OCI-LY1 (cell line): ENCODE measurements at regions not wholly inside any gene's neighbourhood (a gene's known extent, or its start where the extent isn't known, plus 50 kb on each side); places are given as distances from the start of the nearest gene placed in this dataset.

ENCODE experiments used
- EZH2 ChIP-seq: fragments of 200-600 bp; sonication (generic), shearing (Covaris generic); IDR thresholded peaks from 2 replicates; pipeline ENCODE4 v1.8.0; 2017; ENCODE audit warnings: borderline replicate concordance, mixed run types, mild to moderate bottlenecking, antibody characterized with exemption, low read length, moderate library complexity, mixed read lengths
- TF ChIP-seq, protein P1 (sequence below): fragments of 200-600 bp; sonication (generic), shearing (Covaris generic); IDR thresholded peaks from 2 replicates; pipeline ENCODE4 v1.5.1; 2017; ENCODE audit warnings: mild to moderate bottlenecking, antibody characterized with exemption, low read length, moderate library complexity, mixed read lengths

DNA sequence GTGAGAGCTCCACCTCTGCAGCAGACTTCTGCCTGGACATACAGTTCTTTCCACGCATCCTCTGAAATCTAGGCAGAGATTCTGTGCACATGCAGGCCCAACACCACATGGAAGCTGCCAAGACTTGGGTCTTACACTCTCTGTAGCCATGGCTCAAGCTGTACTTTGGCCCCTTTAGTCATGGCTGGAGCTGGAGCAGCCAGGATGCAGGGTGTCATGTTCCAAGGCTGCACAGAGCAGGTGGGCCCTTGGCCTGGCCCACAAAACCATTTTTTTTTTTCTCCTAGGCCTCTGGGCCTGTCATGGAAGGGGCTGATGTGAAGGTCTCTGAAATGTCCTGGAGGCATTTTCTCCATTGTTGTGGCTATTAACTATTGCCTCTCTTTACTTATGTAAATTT, 990.5 kb upstream of the ADGRL3 start:
- TF ChIP-seq, protein P1, sequence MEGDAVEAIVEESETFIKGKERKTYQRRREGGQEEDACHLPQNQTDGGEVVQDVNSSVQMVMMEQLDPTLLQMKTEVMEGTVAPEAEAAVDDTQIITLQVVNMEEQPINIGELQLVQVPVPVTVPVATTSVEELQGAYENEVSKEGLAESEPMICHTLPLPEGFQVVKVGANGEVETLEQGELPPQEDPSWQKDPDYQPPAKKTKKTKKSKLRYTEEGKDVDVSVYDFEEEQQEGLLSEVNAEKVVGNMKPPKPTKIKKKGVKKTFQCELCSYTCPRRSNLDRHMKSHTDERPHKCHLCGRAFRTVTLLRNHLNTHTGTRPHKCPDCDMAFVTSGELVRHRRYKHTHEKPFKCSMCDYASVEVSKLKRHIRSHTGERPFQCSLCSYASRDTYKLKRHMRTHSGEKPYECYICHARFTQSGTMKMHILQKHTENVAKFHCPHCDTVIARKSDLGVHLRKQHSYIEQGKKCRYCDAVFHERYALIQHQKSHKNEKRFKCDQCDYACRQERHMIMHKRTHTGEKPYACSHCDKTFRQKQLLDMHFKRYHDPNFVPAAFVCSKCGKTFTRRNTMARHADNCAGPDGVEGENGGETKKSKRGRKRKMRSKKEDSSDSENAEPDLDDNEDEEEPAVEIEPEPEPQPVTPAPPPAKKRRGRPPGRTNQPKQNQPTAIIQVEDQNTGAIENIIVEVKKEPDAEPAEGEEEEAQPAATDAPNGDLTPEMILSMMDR = no peak
- TF ChIP-seq EZH2 = no peak
